GM18498 (cell line): ENCODE measurements at regions not wholly inside any gene's neighbourhood (a gene's known extent, or its start where the extent isn't known, plus 50 kb on each side); places are given as distances from the start of the nearest gene placed in this dataset.
A peak's percentile ranks its signal among the peaks of the same experiment; 100 is the strongest.

Source experiments
- ATAC-seq: cut with Tn5 transposase; IDR thresholded peaks from one replicate; pipeline ENCODE4 v1.9.1; 2021; ENCODE audit warnings: mild to moderate bottlenecking, moderate library complexity; ENCODE audit not compliant: unreplicated experiment

DNA sequence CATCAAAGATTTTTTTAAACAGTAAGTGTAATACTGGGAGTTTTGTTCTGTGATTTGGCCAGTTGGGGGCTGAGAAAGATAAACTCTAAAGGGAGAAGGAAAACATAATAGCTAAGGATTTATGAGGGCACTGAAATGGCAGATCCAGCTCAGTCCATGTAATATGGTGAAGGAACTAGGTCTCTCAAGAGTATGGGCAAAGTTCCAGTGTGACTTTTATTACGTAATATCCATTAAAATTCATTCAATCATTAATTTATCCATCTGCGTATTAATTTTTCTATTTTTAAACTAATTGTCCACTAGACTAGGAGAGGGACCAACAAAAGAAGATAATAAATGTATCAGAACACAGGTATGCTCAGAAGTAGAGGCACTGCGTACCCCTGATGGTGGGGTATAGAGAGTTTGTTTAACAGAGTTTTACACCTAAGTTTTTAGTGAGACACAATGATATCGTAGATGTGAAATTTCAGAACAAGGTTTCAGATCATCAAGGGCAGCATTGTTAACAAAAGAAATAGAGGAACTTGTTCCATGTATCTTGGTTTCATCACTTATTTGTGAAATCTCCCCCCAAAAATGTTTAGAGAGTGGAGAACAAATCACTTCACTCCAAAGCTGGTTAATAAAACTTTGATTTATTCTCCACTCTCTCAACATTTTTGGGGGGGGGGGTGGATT lies 351.1 kb downstream of the GRXCR1 start:
- ATAC-seq, result no peak

DNA sequence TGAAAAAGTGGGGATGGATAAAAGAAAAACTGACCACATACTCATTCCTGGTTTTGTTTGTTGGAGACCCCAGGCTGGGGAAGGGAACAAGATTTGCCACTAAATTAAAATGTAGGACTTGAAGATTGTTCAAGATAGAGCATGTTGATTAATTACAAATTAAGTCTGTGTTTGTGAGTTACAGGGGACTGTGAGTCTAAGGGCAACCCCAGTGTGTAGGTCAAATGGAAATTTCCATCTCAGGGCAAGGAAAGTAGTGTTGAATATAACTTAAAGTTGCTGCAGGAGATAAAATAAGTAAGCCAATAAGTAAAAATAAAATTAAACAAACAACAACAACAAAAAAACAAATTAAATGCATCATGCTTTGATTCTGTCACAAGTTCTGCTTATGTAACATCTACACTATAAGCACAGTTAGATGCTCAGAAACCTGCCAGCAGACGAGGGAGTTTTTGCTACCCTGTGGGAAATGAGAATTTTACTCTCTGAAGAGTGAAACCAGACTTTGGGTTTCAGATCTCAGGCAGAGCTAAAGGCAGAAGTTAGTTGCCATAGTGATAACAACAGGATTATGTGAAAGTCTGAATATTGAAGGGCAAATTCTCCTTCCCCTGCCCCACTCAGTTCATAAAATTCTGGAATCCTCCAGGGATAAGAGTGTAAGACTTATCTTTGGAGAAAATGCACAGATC lies 352.3 kb downstream of the GRXCR1 start:
- peak; percentile 100 for ATAC-seq

DNA sequence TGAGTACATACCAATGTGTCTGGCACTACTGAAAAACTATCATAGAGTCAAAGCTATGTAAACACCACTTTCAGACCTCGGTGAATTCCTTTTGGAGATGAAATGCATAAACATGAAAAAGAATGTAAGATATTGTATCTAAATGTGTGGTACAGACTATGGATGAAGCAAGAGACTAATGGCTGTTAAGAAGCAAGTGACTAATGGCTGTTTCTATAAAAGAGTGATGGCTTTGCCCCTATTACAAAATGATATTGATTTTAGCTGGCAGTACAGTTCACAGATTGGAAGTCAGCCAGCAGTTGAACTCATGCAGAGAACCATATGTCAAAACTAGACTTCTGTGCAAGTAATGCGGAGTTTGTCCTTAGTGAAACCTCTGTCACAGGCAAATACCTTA lies 359.3 kb downstream of the GRXCR1 start:
- no peak for ATAC-seq

DNA sequence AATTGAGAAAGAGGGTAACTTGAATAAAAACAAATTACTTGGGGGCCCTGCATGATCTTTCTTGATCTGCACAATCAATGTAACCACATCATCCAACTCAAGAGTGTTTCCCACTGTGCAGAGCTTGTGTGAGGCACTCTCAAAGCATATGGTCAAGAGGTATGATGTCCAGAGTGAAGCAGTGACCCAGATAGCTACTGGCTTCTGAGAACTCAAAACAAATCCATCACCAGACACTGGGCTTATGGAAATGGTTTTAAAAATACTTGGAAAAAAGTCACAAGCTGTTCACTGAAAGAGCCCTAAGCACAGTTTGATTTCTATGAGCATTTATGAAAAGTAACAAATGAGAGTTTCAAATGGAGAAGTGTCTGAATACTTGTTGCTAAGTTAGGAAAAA lies 361.0 kb downstream of the GRXCR1 start:
- no peak for ATAC-seq

DNA sequence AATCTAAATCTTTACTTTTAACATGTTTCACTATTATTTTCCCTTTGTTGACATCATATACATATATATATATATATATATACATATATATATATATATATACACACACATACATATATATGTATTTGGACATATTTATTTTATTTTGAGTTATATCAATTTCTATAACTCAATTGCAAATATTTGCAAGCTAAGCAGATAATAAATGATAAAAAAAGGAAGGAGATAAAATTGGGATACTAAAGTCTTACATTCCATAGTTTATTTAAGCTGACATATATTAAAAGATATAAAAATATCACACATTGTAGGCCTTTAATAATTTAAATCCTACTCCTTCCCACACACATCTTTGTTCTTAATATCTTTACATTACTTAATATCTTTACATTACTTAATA lies 372.2 kb downstream of the GRXCR1 start:
- no peak for ATAC-seq

DNA sequence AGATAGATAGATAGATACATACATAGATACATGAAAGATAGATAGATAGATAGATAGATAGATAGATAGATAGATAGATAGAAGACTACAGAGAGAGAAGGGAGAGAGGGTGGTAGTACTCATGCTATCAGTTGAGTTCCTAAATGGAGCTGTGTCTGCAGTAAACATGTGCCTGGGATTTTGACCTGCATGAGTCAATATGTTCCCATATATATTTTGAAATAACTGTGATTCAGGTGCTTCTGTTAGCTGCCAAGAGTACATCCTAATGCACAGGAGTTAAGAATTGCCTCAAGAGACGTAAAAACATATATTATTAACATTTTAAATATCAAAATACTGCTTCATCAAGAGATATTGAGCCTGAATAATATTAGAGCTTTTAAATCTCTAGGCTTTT lies 379.4 kb downstream of the GRXCR1 start:
- no peak for ATAC-seq

DNA sequence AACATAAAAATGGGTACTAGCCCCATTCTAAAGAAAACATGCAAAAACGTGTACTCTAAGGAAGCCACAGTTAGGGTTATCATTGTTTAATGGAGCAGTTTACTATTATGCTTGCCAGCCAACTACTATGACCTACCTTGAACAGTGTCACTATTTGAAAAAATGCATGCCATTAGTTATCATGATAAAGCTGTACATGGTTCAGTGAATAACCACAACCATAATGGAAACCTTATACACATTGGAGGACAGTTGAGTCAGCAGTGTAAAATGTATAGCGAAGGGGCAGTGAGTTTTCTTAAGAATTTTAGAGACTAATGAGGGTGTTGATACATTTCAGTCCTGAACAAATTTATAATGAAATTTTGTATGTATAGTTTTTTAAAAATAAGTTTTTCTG lies 381.9 kb downstream of the GRXCR1 start:
- no peak for ATAC-seq

DNA sequence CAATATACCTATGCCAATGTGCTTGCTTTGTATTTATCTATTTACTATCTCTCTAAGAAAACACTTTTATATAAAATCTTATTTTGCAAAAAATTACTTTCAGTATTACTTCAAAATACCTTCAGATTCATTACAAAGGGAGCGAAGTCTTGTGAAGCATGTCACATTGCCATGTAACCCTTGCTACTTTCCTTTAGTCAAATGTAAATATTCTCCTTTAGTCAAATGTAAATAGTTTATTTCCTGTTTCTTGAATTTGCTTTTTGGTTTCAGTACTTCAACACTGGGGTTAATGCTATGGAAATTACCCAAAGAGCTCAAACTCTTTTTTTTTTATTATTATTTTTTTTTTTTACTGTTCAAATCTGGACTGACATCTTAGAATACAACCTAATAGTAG lies 383.3 kb downstream of the GRXCR1 start:
- ATAC-seq, result no peak

DNA sequence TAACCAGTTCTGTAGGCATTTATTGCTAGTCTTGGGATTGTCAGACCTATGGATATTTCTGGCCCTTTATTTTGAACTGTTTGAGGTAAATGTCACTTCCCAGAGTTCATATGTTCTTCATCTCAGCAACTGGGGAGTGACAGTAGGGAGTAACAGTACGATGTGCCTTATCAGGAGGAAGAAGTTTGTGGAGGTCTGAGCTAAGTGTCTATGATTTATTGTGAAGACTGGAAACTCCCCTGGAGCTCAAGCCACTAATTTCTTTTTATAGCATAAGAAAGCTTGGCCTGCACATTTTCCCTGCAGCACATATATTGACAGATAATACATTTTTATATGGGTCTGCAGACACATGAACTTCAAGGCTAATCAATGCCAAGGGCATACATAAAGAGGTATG lies 383.8 kb downstream of the GRXCR1 start:
- ATAC-seq, result no peak

DNA sequence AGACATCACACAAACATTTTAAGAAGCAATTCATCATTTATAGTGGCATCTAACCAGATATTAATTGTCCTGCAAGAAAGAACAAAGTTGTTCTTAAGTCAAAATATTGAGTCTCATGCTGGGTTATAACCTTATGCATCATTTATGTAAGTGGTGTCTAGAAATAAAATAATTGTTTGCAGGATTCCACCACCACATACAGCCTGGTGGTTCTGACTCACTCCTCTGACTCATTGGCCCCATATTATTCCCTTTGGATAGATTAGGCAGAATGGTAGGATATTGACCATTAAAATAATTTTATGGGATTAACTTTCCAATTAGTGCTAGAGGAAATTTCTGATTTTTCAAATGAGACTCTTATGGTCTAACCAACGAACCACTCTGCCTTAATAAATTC lies 384.5 kb downstream of the GRXCR1 start:
- no peak for ATAC-seq

DNA sequence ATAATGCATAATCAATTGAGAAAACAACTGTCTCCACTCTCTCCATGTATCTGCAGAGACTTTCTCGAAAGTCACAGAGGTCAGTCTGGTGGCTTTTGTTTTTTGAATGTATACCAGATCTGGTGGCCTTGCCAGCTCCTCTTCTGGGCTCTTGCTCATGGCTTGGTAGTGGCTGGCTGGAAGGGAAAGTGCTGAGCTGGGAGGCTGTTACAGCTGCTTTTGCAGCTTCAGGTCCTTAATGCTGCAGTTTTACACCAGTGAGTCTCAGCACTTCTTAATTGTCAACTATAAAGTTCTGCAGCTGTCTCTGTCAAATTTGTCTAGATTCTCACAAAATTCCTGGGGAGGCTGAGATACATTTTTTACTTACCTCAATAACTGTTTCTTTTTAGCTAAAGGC lies 390.0 kb downstream of the GRXCR1 start:
- no peak for ATAC-seq

DNA sequence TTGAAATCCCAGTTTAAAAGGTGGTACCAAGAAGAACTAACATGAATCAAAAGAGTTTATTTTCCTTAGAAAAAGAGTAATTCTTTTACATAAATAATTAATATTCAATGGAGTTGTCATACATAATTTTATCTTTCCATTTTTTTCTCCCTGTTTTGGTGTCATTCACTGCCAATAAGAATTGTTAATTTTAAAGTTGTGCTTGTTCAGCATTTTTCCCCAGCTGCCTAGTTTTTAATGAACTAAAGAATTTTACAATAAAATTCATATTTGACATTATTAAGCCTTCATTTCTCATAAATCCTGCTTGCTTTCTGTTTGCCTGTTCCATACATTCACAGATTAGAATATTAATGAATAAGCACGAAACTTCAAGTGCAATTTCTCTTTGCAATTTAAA lies 393.6 kb downstream of the GRXCR1 start:
- ATAC-seq, result no peak

DNA sequence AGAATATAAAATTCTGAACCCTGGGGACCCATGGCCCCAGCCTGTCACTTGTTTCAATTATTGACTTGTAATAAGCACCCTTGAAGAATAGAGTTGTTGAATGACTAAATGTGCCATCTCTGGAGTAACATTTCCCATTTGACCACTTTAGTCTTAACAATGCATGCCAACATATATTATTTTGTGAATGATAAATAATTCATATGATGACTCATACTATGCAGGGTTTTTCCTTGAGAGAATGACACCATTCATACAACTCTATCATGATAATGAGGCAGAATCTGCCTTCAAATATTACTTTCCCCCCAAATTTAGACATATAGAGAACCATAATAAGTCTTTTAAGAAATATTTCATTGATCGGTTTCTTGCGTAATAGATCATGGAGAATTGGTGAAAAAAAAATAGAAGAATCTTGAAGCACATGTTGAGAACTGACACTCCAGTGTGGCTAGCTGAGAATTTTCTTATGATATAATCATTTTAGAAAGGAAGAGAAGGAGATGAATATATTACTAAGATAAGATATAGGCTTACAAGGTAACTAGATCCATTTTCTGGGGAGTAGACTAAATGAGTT lies 404.5 kb downstream of the GRXCR1 start:
- ATAC-seq, result no peak

DNA sequence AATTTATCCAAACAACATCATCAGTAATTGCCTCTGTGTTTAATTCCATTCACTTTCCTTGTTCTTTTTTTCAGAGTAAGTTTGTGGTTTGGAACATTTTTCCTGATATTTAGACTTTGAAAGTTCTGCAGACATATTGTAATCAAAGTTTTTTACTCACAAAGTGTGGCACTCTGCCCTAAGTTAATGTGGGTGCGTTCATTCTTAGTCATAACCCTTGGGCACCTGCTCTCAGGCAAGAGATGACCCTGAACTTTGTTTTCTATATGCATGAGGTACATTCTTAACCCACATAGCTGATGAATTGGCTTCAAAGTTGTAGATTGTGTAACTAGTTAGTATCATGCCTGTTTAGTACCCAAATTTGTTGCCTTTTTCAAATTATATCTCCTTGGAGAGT lies 424.3 kb downstream of the GRXCR1 start:
- ATAC-seq, result no peak

DNA sequence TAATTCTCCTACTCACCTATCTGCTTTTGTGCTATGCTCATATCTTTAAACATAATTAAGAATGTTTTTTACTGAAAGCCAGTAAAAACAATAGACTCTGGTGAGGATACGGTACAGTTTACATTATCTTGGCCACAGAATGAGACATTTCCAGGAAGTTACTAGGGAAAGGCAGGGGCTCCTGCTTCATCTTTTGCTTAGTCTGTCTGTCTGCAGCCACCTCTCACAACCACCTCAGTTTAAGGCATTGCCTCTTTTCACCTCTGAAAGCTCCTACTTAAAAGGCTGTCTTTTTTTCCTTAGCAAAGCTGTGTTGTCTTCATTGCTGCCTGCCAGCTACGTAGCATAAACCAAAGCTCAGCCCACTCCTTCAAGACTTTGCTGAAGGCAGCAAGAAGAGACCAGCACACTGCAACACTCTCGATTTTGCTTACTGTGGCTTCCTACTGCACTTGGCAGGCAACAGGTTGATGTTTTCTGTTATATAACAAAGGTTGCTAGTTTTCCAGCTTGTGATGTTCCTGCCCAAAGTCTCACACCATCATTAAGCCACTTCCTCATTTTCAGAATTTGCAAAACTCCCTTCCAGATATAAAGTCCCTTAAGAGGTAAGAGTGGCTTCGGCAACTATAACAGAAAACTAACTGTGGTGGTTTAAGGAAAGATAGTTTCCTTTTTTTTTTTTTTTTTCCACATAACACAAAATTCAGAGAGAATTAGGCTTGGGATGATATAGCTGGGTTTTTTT lies 432.9 kb downstream of the GRXCR1 start:
- no peak for ATAC-seq

DNA sequence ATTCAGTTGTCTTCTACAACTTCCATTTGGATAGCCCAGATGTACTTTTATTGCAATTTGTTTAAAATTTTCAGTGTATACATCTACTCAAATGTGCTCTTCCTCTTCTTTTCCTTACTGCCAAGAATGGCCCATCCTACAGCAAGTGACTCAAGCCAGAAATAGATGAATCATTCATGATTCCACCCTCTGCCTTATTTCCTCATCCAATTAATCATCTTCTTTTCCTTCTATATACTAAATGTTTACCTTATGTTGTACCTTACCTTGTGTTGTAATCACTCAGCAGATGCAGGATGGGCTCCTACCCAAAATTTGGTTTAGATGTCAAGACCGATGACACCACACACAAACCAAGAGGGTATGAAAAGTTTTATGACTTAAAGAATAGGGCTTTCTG lies 437.8 kb downstream of the GRXCR1 start:
- no peak for ATAC-seq

DNA sequence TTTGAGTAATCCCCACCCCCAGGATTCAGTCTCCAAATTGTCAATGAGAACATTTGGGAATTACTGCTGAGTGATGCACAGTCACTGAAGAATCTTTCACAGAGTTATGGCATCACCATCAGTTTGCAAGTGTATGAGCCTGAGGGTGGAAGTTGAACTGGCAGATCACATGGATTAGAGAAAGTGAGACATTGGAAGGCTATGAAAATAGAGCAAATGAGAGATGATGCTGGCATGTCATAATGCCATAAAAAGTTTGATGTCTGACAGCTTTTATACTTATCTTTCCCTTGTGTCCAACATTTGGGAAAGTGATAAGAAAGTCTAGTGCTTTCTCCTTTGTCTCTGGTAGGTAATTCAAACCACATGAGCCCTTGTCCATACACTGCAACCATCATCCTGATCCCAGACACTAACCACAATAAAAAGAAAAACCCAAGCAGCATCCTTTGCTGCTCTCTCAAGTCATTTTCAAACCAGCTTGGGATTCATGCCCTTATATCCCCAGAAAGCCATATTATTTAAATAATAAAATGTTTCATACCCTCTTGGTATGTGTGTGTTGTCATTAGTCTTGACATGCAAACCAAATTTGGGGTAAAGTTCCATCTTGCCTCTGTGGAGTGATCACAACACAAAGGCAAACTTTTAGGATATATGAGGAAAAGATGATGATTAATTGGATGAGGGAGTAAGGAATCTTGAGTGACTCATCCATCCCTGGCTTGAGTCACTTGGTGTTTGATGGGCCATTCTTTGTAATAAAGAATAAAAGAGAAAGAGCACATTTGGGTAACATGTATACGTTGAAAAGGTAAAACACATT lies 438.9 kb downstream of the GRXCR1 start:
- ATAC-seq, result no peak

DNA sequence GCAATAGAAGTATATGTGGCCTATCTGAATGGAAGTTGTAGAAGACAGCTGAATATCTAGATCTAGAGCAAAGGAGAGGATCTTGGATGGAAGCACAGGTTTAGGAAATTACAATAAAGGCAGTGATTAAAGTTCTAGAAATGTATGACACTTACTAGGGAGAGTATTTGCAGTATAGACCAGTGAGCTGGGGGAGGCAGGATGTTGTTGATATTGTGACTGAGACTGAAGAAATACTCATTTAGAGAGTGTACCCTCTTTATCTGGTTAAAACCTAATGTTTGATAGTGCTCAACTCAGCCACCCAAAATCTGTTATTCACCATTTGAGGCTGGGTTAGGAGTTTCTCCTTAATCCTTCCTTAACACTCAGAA lies 439.5 kb downstream of the GRXCR1 start:
- no peak for ATAC-seq

DNA sequence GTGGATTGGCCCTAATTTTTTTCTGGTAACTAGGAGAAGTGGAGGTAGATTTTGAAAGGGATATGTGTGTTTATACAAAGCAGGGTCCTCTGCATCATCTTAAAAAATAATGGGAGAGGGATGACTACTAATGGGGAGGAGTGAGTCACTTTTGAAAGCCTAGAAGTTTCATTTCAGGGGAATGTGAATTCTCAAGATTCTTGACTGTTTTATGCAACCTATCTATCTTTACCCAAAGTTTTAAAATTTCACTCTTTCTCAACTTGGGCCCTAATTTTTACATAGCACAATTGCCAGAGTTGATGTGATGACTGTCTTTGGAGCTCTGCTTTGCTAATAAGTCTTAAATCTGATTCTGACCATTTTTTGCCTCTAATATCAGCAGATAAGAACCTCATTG lies 445.2 kb downstream of the GRXCR1 start:
- ATAC-seq, result no peak

DNA sequence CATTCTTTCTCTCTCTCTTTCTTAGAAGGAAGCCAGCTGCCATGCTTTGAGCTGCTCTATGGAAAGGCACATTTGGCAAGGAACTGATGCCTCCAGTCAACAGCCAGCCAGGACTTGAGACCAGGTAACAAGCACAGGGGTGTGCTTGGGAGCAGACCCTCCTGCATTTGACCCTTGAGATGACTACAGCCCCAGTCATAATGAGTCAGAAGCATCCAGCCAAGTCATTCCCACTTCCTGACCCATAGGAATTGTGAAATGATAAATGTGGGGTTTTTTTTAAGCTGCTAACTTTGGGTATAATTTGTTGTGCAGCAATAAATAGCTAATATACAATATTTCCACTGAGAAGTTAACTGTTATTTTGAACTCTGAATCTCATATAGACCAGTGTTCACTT lies 446.9 kb downstream of the GRXCR1 start:
- no peak for ATAC-seq

DNA sequence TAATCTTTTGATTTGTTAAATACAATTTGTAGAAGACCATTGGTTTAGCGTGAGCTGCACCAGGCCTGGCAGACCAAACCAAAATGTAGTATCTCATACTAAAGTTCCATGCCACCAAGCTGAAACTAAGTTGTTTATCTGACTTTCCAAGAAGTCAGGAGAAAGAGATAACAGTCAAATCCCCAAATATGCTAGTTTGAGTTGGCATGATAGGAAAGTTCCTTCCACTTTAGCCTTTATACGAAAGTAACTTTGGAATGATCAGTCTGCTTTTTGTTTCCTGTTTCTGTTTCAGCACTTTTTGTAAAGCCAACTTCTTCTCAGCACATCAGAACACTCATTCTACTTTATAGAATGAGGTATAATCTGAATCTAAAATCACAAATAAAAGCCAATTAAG lies 449.2 kb downstream of the GRXCR1 start:
- no peak for ATAC-seq
